ENCODE measurements at regions not wholly inside any gene's neighbourhood (a gene's known extent, or its start where the extent isn't known, plus 50 kb on each side); places are given as distances from the start of the nearest gene placed in this dataset.

DNA sequence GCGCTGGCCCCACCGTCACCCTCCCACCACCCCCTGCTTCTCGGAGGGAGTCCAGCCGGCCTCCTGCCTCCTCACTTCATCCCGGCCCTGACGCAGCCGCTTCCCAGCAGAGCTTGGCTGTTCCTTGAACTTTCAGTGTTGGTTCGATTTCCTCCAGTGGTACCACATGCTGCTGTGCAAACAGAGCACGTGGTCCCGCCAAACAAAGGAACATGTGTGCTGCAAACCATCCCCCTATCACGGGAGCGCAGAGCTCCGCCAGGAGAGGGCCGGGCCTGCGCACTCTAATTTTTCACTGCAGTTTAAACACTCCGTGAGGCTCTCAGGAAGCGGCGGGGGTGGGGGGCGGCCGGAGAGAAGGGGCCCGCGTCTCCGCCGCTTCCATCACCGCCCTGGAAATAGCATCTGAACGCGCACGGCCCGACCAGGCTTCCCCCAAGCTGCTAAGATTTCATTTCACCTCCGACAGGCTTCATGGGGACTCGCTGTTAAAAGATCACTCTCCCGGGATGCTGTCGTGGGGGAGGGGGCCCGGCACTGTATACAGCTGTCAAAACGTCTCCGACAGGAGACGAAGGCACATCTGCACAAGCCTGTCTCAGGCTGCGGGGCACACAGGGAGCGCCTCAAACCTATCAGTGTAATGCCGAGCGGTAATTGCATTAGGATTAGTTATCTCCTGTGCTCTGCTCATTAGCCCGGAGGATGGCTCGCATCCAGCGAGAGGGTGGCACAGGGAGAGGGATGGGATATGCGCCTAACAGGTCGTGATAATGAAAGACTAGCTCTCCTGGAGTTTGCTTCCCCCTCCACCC, 269.9 kb upstream of the SORL1-AS1 start:
- peak; percentile 93 for DNase-seq

DNA sequence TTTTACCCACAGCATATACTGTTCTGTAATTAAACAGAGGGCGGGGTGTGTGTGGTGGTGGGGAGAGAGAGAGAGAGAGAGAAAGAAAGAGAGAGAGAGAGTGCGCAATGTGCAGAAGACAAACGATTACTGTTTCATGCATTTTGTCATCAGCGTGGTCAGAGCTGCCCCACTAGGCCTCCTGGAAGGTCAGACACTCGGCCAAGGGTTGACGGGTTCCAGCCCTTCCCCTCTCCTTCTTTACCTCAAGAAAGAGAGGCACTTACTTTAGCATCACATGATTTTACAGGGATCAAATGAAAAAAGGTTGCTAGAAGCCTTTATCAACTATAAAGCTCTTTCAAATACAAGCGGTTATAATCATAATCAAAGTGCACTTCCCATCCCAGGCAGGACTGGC, 269.2 kb upstream of the SORL1-AS1 start:
- no peak for DNase-seq

DNA sequence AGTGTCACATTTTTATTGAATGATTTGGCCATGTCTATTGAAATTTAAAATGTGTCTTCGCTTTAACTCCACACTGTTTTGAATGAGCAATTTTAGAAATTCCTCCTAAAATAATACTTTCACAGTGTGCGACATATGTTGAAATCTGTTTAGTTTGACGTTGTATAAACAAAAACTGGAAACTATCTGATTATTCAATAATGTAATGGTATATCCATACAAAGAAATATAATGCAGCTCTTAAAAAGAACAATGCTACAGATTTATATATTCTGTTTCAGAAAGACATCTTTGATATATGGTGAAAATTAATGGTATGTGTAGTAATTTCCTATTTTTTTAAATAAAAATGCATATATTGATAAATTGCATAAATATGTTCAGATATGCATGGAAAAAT, 268.7 kb upstream of the SORL1-AS1 start:
- no peak for DNase-seq

DNA sequence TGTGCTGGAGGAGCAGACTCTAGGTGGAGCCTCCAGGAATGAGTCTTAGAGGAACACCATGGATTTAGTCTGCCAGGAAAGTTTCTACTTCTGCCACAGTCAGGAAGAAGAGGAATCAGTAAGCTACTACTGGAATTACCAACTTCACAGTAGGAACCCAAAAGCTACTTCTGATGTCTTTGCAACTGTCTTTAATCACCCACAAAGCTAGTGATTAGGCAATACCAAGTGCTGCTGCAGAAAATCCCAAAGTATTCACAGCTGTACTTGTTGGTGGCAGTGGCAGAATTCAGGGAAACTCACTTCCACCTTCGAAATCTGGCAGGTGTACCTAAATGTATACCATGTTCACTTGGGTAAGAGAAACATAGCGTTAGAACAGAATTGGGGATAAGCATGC, 264.5 kb upstream of the SORL1-AS1 start:
- DNase-seq: no peak

DNA sequence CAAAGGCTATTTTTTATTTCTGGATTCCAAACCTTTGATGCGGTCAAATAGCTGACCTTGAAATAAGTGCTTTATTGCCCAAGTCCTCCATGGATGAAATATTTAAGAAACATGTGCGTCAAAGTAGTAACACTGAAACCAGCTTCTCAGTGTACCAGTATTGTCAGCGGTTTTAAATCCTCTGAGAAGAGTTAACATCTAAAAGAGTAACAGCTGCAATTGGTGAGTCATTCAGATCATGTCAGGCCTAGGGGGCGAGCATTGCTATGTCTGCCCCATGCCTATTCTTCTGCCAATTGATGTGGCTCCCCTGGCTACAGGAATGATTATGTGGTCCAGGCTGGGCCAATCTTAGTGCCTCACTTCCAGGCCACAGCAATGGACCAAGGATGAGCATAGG, 263.3 kb upstream of the SORL1-AS1 start:
- no peak for DNase-seq

DNA sequence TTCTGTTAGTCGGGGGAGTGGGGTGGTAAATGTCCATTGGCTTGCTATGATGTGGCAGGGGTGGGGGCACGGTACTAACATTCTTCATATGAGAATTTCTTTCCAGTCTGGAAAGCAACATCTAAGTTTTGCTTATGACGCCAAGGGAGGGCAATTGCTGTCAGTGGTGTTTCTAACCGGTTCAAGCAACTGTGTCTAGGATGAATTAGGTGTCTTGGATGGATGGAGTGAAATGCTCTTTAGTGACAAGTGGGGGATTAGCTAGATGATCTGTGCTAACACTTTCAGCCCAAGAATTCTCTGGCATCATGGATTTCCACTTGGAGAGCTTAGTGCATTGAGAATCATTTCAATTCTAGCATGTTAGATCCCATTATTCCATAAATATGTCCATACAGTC, 262.6 kb upstream of the SORL1-AS1 start:
- no peak for DNase-seq

DNA sequence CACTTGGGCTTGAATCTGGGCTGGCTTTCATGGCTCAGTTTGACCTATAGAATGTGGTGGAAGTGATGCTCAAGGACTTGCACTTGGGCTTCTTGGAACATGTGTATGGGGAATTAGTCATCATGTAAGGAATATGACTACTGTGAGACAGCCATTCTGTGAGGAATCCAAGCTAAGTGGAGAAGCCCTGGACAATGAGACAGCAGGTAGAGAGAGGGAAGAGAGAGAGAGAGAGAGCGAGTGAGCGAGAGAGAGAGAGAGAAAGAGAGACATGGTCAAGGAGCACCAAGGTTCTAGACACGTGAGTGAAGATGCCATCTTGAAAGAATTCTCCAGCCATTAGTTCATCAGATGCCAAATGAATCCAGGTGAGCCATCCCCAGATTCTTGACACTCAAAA, 261.6 kb upstream of the SORL1-AS1 start:
- DNase-seq: no peak

DNA sequence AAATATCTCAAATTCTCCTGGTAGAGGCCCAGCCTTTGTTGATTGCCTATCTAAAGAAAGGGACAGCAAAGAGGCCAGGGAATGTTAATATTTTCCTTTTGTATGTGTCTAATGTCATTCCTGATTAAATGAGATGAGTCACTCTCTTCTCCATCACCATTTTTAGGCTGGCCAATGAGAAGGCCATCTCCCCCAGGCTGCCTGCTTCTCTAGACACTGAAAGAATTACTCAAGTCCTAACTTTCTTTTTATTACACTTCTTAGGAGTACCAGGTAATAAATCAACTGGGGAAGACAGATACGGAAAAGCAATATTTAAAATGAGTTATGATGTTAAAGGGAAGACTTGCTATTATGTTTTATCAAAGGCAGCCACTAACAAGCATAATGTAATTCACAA, 259.2 kb upstream of the SORL1-AS1 start:
- DNase-seq: no peak

DNA sequence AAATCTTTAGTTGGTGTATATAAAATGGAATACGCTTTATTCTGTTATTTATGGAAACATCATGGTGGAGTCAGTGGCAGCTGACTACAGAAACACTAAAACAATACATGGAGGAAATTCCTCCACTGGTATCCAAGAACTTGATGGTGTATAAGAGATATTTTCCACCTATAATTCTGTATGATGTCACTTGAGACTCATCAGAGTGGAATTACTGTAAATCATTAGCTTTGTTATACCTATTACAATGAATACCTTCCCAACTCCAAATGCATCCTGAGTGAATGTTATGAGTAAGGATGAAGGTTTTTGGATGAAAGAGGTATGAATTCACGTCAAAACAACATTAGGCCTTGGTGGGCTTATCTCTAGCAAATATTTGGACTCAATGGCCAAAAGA, 258.5 kb upstream of the SORL1-AS1 start:
- no peak for DNase-seq

DNA sequence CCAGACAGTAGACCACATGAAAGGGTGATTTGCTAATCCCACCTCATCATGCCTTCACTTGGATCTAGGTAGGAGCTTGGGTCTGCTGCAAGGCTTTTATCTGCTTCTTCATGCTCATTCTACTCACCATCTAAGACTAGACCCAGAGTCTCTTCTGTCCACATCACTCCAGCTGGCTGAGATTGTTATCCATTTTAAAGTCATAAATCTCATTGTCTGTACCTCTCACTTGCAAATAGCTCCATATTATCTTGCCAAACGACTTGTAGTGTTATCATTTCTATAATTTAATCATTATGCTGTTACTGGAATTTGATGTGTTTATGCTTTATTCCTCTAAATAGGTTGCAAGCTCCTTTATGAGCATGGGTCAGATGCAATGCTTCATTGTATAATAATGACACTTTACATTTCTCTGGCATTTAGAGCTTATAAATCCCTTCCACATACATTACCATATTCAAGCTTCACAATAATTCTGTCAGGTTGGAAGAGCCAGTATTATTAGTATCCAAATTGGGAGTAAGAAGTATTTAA, 254.2 kb upstream of the SORL1-AS1 start:
- no peak for DNase-seq

DNA sequence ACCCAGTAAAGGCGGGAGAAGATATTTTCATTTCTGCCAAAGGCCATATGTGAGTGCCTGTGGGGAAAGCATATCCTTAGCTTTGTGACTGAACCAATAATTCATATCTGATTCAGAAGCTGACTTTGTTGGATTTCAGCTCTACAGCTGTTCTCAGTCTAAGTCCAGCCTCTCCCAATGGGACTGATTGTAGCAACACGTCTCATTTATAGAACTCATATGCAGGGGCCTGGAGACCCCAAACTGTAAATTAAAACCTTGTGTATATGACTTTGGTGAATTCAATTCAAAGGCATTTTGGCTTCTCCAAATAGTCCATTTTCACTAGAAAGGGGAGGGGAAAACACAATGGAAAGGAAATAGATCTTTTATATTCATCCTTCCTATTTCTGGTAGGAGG, 250.4 kb upstream of the SORL1-AS1 start:
- DNase-seq: no peak

DNA sequence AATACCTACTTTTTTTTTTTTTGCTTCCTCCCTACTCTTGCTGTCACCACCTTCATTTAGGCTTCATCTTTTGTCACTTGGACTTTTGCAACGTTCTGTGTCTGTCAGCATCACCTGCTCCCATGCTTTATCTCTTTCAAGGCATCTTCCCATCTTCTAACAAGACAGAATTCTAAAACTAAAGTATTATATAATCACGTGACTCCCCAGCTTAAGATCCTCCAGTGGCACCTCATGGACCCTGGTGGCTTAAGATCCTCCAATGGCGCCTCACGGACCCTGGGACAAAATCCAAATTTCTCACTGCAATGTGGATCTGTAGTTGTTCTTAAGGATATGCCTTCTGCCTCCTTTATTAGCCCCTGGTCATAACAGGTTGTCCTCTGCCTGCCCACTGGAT, 248.2 kb upstream of the SORL1-AS1 start:
- no peak for DNase-seq

DNA sequence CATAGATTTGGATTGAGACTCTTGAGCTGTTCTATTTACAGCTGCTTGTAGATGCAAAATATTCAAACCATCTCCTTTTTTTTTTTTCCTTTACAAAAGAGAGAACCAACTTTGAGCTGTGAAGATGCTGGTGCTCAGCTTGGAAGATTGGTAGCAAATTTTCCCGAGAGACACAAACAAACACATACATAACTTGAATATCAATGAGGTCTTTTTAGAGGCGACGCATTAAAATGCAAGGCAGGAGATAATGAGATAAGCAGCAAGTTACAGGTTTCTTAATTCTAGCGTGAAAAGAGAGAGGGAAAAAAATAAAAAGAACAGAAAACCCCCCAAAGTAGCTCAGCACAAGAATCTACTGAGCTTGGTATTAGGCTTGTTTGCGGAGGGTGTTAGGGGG, 247.0 kb upstream of the SORL1-AS1 start:
- no peak for DNase-seq

DNA sequence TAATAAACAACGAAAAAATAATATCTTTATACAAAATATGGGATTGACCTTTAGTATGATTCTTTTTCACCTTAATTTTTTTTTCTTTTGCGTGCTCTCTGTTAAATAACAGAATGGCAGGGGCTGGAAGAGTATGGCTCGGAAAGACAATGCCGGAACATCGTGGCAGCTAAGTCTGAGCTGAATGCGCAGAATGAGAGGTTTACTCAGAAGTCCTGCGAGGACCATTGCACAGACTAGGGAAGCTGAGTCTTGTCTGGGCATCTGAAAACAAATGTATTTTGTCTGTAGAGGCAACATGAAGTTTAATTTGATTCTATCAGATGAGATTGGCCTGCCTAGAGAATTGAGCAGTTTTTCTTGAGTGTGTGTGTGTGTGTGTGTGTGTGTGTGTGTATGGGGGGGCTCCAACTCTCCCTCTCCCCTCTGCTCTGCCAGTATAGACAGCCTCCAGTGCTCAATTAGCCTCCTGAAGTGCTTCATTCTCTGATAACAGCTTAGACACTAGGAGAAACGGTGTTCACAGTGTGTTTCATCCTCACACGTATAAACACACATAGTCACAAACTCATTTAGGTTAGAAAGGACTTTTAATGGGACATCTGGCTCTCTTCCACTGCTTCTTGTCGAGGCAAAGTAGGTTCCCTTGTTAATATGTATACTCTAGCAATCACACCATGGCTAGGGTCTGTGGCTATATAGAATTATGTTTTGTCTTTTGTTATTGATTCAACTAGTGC, 244.3 kb upstream of the SORL1-AS1 start:
- peak; percentile 17 for DNase-seq

DNA sequence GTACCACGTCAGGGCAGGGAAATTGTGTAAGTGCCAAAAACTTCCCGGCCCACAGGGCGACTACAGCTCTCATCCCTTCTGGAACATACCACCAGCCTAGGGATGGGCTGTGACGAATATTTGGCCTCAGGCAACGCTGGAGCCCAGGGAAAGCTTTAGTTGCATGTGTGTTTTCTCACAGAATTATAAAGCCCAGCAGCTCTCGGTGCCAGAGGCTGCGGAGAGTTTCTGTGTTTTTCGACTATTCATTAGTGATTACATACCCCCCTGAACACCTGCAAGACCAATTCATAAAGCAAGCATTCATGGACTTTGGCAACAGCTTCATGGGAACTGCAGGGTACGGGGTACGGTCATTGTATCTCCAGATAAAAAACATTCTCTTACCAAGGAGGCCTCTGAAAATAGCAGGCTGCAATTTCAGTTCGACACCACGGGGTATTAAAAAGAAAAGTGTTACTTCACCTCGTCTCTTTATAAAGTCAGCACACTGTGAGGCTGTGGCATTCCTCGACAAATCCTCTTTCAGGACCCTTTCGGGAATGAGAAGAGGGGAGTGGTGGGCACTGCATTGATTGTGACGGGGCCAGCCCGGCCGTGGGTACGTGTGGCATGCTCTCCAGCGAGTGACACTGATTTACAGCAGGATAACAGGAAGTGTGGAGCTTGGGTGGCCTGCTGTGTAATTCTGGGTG, 243.6 kb upstream of the SORL1-AS1 start:
- peak; percentile 40 for DNase-seq

DNA sequence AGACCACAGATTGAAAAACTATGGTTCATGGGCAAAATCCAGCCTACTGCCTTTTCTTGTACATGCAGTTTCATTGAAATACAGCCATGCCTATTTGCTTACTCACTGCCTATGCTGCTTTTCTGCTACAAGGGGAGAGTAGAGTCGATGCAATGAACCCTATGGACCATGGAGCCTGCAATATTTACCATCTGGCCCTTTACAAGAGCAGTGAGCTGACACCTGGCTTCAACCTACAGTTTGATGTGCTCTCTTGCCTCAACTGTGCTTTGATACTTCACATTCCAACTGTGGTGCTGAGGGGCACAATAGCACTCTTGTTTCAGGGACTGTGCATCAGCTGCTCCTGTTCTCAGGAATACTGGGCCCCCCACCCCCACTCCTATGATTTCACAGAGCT, 239.5 kb upstream of the SORL1-AS1 start:
- DNase-seq: no peak

DNA sequence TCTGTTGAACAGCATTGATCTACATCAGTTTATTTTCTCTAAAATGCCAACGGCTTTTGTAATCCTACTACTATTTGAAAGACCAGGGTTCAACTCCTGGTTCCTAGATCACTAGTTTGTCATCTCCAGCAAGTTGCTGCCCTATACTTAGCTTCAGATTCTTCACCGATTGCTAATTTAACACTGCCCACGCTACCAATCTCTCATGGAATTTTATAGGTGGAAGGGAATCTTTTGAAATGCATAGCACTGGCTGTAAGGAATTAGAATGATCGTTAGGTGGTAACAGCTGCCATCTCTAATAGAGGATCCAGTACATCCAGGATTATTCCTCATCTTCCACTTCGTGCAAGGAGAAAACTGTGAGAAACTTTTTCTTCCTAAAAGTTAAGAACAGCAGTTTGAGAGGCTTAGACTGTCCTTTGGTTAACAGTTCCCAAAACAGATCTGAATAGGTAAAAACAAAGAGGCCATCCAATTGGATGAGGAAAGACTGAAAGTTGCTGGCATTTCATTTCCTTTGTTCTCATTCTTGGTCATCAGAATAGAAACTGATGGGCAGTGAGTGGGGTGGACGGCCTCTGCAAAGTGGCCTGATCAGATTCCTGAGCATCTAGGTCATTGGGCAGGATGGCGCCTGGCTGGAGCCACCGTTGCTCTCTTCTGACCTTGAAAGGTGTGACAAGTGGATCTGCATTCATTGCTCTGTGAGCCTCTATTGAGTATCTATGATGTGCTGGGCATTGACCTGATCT, 236.3 kb upstream of the SORL1-AS1 start:
- DNase-seq: no peak

DNA sequence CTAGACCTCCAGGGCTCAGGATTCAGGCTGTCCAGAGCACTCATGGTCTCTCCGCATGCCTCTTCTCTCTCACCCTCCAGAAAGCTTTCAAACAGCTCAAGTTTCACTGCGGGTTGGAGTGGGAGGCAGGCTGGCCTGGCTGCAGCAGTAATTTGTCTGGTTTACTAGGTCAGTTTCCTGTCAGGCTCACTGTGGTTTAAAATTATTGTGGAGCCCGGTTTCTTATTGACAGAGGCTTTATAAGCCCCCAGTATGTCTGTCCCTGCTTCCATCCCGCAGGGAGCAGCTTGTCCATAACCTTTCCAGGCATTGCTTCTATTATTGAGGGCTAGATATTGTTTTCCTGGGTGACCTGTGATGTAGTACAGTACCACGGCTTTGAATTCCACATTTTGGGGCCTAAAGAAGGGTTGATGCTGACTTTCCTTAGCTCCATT, 235.3 kb upstream of the SORL1-AS1 start:
- DNase-seq: peak; percentile 12

DNA sequence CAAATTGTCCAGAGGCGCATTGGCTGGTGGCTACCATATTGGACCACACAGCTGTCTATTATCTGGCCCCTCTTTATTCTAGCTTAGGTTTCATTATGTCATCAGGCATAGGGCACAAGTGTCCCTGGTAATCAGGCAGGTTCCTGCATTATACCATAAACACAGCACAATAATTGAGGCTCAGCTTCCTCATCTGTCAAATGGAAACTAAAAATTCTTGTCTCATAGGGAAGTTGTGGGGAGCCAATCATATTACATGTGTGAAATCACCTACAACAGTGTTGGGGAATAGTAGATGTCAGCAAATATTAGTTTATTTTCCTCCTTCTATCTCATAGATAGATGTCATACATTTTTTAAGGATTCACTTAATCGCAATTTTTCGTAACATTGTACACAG, 231.0 kb upstream of the SORL1-AS1 start:
- DNase-seq: no peak

Measured in NCI-H2227 treated with DMSO at 0.1 percent for 48 hours (cell line).